ENCODE measurements at regions not wholly inside any gene's neighbourhood (a gene's known extent, or its start where the extent isn't known, plus 50 kb on each side); places are given as distances from the start of the nearest gene placed in this dataset.
"Not testable (repeated sequence)": the region's sequence is repeated elsewhere in the genome, so short reads cannot be mapped to it uniquely, and the experiment has no call there.

GRCh38 chr7:130845581-130846085 is 111.6 kb upstream of the KLF14 start:
- TF ChIP-seq CTCF (IDR thresholded peaks at IDR 0.05; ENCODE audit: extremely low read depth, missing control alignments), result no peak
- DNase-seq (ENCODE audit: low spot score), result no peak

GRCh38 chr7:130849604-130850003 is 115.6 kb upstream of the KLF14 start:
- no peak for TF ChIP-seq CTCF (IDR thresholded peaks at IDR 0.05; ENCODE audit: extremely low read depth, missing control alignments)
- no peak for DNase-seq (ENCODE audit: low spot score)

- no peak for TF ChIP-seq CTCF (IDR thresholded peaks at IDR 0.05; ENCODE audit: extremely low read depth, missing control alignments)
- DNase-seq (ENCODE audit: low spot score), result no peak
Measured at GRCh38 chr7:130850956-130851355, 116.9 kb upstream of the KLF14 start.

GRCh38 chr7:130852867-130853266 is 118.9 kb upstream of the KLF14 start:
- no peak for TF ChIP-seq CTCF (IDR thresholded peaks at IDR 0.05; ENCODE audit: extremely low read depth, missing control alignments)
- no peak for DNase-seq (ENCODE audit: low spot score)

GRCh38 chr7:130853503-130854279 is 119.7 kb upstream of the KLF14 start:
- no peak for DNase-seq (ENCODE audit: low spot score)
- TF ChIP-seq CTCF (IDR thresholded peaks at IDR 0.05; ENCODE audit: extremely low read depth, missing control alignments), result no peak

- no peak for TF ChIP-seq CTCF (IDR thresholded peaks at IDR 0.05; ENCODE audit: extremely low read depth, missing control alignments)
- DNase-seq (ENCODE audit: low spot score), result no peak
Measured at GRCh38 chr7:130854481-130854880, 120.5 kb upstream of the KLF14 start.

GRCh38 chr7:130856866-130857265 is 122.9 kb upstream of the KLF14 start:
- DNase-seq (ENCODE audit: low spot score), result no peak
- TF ChIP-seq CTCF (IDR thresholded peaks at IDR 0.05; ENCODE audit: extremely low read depth, missing control alignments), result no peak

GRCh38 chr7:130860832-130861231 is 126.8 kb upstream of the KLF14 start:
- not testable (repeated sequence) for DNase-seq (ENCODE audit: low spot score)

Data from GM20000 (cell line).